ENCODE measurements at regions not wholly inside any gene's neighbourhood (a gene's known extent, or its start where the extent isn't known, plus 50 kb on each side); places are given as distances from the start of the nearest gene placed in this dataset.
"Not testable (repeated sequence)": the region's sequence is repeated elsewhere in the genome, so short reads cannot be mapped to it uniquely, and the experiment has no call there.

- H2AFZ ChIP-seq (ENCODE audit: low read length) = no peak overlapping the region
- H3F3A ChIP-seq (ENCODE audit: low read depth) = no peaks in the 10 kb centered on the region
- H3K36me3 ChIP-seq (ENCODE audit: insufficient read depth, low read length) = peaks cover 65% of the 10 kb centered on the region; the same call in 1 of the 2 replicates
- no peak overlapping the region for H3K9ac ChIP-seq (ENCODE audit: low read depth, low read length, poor library complexity, severe bottlenecking)
- peaks cover 7% of the 10 kb centered on the region for H4K20me1 ChIP-seq (ENCODE audit: insufficient read depth, low read length, poor library complexity, severe bottlenecking)
- H3K27me3 ChIP-seq (ENCODE audit: insufficient read depth, low read length, poor library complexity, severe bottlenecking) = no peaks in the 10 kb centered on the region
- H3K9me2 ChIP-seq (replicated peaks; ENCODE audit: low read depth, low read length) = no peaks in the 10 kb centered on the region
- no peaks in the 10 kb centered on the region for H3K4me1 ChIP-seq (ENCODE audit: insufficient read depth, low read length, poor library complexity, severe bottlenecking)
- H3K79me2 ChIP-seq (ENCODE audit: insufficient read depth, low read length) = peaks cover 50% of the 10 kb centered on the region
- H3K9me3 ChIP-seq (ENCODE audit: insufficient read depth, low read depth, low read length) = no peaks in the 10 kb centered on the region
- H3K4me2 ChIP-seq (ENCODE audit: low read depth, low read length, poor library complexity, severe bottlenecking) = no peak overlapping the region
- no peak overlapping the region for H3K4me3 ChIP-seq (ENCODE audit: low read length, poor library complexity, severe bottlenecking)
- TF ChIP-seq, protein P1, sequence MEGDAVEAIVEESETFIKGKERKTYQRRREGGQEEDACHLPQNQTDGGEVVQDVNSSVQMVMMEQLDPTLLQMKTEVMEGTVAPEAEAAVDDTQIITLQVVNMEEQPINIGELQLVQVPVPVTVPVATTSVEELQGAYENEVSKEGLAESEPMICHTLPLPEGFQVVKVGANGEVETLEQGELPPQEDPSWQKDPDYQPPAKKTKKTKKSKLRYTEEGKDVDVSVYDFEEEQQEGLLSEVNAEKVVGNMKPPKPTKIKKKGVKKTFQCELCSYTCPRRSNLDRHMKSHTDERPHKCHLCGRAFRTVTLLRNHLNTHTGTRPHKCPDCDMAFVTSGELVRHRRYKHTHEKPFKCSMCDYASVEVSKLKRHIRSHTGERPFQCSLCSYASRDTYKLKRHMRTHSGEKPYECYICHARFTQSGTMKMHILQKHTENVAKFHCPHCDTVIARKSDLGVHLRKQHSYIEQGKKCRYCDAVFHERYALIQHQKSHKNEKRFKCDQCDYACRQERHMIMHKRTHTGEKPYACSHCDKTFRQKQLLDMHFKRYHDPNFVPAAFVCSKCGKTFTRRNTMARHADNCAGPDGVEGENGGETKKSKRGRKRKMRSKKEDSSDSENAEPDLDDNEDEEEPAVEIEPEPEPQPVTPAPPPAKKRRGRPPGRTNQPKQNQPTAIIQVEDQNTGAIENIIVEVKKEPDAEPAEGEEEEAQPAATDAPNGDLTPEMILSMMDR (conservative IDR thresholded peaks at IDR 0.05; ENCODE audit: low read length) = no peak
- no peak for TF ChIP-seq EZH2phosphoT487 (IDR thresholded peaks at IDR 0.05; ENCODE audit: borderline replicate concordance)
Measured at GRCh38 chr7:66571568-66571967, 57.1 kb upstream of the KCTD7 start.

GRCh38 chr7:66573782-66574495, 54.7 kb upstream of the KCTD7 start:
- not testable (repeated sequence) for H3K4me3 ChIP-seq (ENCODE audit: low read length, poor library complexity, severe bottlenecking); H3F3A ChIP-seq (ENCODE audit: low read depth); H3K9ac ChIP-seq (ENCODE audit: low read depth, low read length, poor library complexity, severe bottlenecking); H3K9me2 ChIP-seq (replicated peaks; ENCODE audit: low read depth, low read length); H3K4me2 ChIP-seq (ENCODE audit: low read depth, low read length, poor library complexity, severe bottlenecking); H3K27me3 ChIP-seq (ENCODE audit: insufficient read depth, low read length, poor library complexity, severe bottlenecking); H2AFZ ChIP-seq (ENCODE audit: low read length); H3K9me3 ChIP-seq (ENCODE audit: insufficient read depth, low read depth, low read length)
- Histone ChIP-seq H3K36me3 (ENCODE audit: insufficient read depth, low read length) (peaks cover 50% of the 10 kb centered on the region; the same call in 1 of the 2 replicates), H3K79me2 (ENCODE audit: insufficient read depth, low read length) (peaks cover 62% of the 10 kb centered on the region), H3K4me1 (ENCODE audit: insufficient read depth, low read length, poor library complexity, severe bottlenecking) (peaks cover 19% of the 10 kb centered on the region), H4K20me1 (ENCODE audit: insufficient read depth, low read length, poor library complexity, severe bottlenecking) (peaks cover 17% of the 10 kb centered on the region)

GRCh38 chr7:66574768-66575167, 53.9 kb upstream of the KCTD7 start:
- peaks cover 63% of the 10 kb centered on the region for H3K79me2 ChIP-seq (ENCODE audit: insufficient read depth, low read length)
- H3K9me2 ChIP-seq (replicated peaks; ENCODE audit: low read depth, low read length); H3K27me3 ChIP-seq (ENCODE audit: insufficient read depth, low read length, poor library complexity, severe bottlenecking); H3K4me3 ChIP-seq (ENCODE audit: low read length, poor library complexity, severe bottlenecking); H2AFZ ChIP-seq (ENCODE audit: low read length); H3F3A ChIP-seq (ENCODE audit: low read depth); H3K4me2 ChIP-seq (ENCODE audit: low read depth, low read length, poor library complexity, severe bottlenecking); H3K9ac ChIP-seq (ENCODE audit: low read depth, low read length, poor library complexity, severe bottlenecking); H3K9me3 ChIP-seq (ENCODE audit: insufficient read depth, low read depth, low read length): not testable (repeated sequence)
- H4K20me1 ChIP-seq (ENCODE audit: insufficient read depth, low read length, poor library complexity, severe bottlenecking) = peaks cover 17% of the 10 kb centered on the region
- H3K4me1 ChIP-seq (ENCODE audit: insufficient read depth, low read length, poor library complexity, severe bottlenecking) = peaks cover 19% of the 10 kb centered on the region
- peaks cover 50% of the 10 kb centered on the region; the same call in 1 of the 2 replicates for H3K36me3 ChIP-seq (ENCODE audit: insufficient read depth, low read length)

DNA sequence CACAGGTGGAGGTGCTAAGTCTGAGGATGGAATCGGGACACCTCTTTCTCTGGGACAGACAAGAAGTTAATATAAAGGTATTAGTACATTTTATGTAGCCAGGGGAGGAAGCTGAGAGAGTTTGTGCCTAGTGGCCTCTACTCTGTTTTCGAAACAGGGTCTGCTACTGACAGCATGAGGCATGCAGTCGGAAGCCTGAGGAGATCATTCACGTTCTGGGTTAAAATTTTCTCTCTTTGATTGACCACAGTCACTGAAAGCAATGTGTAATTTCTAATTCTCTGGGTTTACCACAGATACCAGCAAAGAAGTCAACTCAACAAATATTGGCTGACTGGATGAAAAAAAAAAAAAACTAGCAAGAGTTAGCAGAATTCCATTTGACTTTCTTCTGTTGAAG, 53.3 kb upstream of the KCTD7 start:
- no peak overlapping the region for H2AFZ ChIP-seq (ENCODE audit: low read length)
- no peak overlapping the region for H3K4me2 ChIP-seq (ENCODE audit: low read depth, low read length, poor library complexity, severe bottlenecking)
- peaks cover 65% of the 10 kb centered on the region for H3K79me2 ChIP-seq (ENCODE audit: insufficient read depth, low read length)
- TF ChIP-seq EZH2phosphoT487 (IDR thresholded peaks at IDR 0.05; ENCODE audit: borderline replicate concordance) = no peak
- TF ChIP-seq, protein P1 (conservative IDR thresholded peaks at IDR 0.05; ENCODE audit: low read length) = no peak
- no peak overlapping the region for H3K4me3 ChIP-seq (ENCODE audit: low read length, poor library complexity, severe bottlenecking)
- no peaks in the 10 kb centered on the region for H3K9me2 ChIP-seq (replicated peaks; ENCODE audit: low read depth, low read length)
- no peak overlapping the region for H3K9ac ChIP-seq (ENCODE audit: low read depth, low read length, poor library complexity, severe bottlenecking)
- no peaks in the 10 kb centered on the region for H3F3A ChIP-seq (ENCODE audit: low read depth)
- peaks cover 50% of the 10 kb centered on the region; the same call in 1 of the 2 replicates for H3K36me3 ChIP-seq (ENCODE audit: insufficient read depth, low read length)
- peaks cover 19% of the 10 kb centered on the region for H3K4me1 ChIP-seq (ENCODE audit: insufficient read depth, low read length, poor library complexity, severe bottlenecking)
- H3K9me3 ChIP-seq (ENCODE audit: insufficient read depth, low read depth, low read length) = no peaks in the 10 kb centered on the region
- no peaks in the 10 kb centered on the region for H3K27me3 ChIP-seq (ENCODE audit: insufficient read depth, low read length, poor library complexity, severe bottlenecking)
- peaks cover 17% of the 10 kb centered on the region for H4K20me1 ChIP-seq (ENCODE audit: insufficient read depth, low read length, poor library complexity, severe bottlenecking)

Data from Loucy (cell line).